Ascending aorta (tissue), 2 donors: ENCODE measurements at regions not wholly inside any gene's neighbourhood (a gene's known extent, or its start where the extent isn't known, plus 50 kb on each side); places are given as distances from the start of the nearest gene placed in this dataset.

Experiments
- DNase-seq, 2 donors: peaks; one replicate each; pipeline ENCODE4 v3.0.0-alpha.2; 2019; ENCODE audit warnings: low spot score in 2 of 2
- H3K27ac ChIP-seq, 2 donors: fragments of 200-600 bp; sonication (generic); one replicate each; pipeline ENCODE4 v1.5.1; 2016 to 2017; ENCODE audit warnings: mild to moderate bottlenecking in 1 of 2
- H3K27me3 ChIP-seq: fragments of 200-600 bp; sonication (generic); one replicate; pipeline ENCODE4 v1.5.1; 2017
- H3K36me3 ChIP-seq, 2 donors: fragments of 200-600 bp; sonication (generic); one replicate each; pipeline ENCODE4 v1.5.1; 2016
- H3K4me1 ChIP-seq, 2 donors: fragments of 200-600 bp; sonication (generic); one replicate each; pipeline ENCODE4 v1.5.1; 2016 to 2017; ENCODE audit warnings: mild to moderate bottlenecking in 1 of 2
- H3K4me3 ChIP-seq, 2 donors: fragments of 200-600 bp; sonication (generic); one replicate each; pipeline ENCODE4 v1.5.1; 2016 to 2017; ENCODE audit warnings: mild to moderate bottlenecking in 1 of 2
- H3K9me3 ChIP-seq, 2 donors: fragments of 200-600 bp; sonication (generic); one replicate each; pipeline ENCODE4 v1.5.1; 2016
- intact Hi-C: fragments of 100-400 bp; cut with DNase I; formaldehyde crosslinking; loops from one replicate; pipeline ENCODE4 v1.15.1; 2023
- TF ChIP-seq, protein P1 (sequence below), 3 experiments: fragments of 200-600 bp in 2 of 3; fragments of 450-650 bp in 1 of 3; sonication (generic) in 2 of 3; IDR thresholded peaks; one replicate each; pipeline ENCODE4 v1.5.1; 2016 to 2019; ENCODE audit warnings: antibody characterized with exemption in 3 of 3, mild to moderate bottlenecking in 1 of 3, moderate library complexity in 1 of 3

DNA sequence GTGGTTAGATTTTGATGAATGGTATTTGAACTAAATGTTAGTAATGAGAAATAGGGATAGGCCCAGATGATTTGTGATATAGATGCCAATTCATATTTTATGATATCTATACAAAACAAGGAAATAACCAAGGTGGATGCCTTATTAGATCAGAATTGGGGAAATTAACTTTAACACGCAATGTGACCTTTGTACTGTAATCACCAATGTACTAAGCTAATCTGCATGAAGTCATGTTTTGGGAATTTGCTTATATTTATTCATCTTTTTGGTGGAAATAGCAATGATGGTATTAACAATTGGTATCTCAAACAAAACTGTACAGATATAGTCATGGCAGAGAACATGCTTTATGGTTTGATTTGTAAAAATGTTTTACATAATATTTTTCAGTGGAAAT is 504.7 kb downstream of the PLCL1 start:
- no peaks in the 10 kb centered on the region for H3K4me1 ChIP-seq
- TF ChIP-seq, protein P1, sequence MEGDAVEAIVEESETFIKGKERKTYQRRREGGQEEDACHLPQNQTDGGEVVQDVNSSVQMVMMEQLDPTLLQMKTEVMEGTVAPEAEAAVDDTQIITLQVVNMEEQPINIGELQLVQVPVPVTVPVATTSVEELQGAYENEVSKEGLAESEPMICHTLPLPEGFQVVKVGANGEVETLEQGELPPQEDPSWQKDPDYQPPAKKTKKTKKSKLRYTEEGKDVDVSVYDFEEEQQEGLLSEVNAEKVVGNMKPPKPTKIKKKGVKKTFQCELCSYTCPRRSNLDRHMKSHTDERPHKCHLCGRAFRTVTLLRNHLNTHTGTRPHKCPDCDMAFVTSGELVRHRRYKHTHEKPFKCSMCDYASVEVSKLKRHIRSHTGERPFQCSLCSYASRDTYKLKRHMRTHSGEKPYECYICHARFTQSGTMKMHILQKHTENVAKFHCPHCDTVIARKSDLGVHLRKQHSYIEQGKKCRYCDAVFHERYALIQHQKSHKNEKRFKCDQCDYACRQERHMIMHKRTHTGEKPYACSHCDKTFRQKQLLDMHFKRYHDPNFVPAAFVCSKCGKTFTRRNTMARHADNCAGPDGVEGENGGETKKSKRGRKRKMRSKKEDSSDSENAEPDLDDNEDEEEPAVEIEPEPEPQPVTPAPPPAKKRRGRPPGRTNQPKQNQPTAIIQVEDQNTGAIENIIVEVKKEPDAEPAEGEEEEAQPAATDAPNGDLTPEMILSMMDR (IDR thresholded peaks at IDR 0.05), result no peak
- H3K27me3 ChIP-seq, result no peaks in the 10 kb centered on the region
- DNase-seq, result no peak
- H3K4me3 ChIP-seq, result no peak overlapping the region
- no peaks in the 10 kb centered on the region for H3K36me3 ChIP-seq
- intact Hi-C loops, result no loop called here
- H3K27ac ChIP-seq, result no peak overlapping the region
- H3K9me3 ChIP-seq, result no peaks in the 10 kb centered on the region

DNA sequence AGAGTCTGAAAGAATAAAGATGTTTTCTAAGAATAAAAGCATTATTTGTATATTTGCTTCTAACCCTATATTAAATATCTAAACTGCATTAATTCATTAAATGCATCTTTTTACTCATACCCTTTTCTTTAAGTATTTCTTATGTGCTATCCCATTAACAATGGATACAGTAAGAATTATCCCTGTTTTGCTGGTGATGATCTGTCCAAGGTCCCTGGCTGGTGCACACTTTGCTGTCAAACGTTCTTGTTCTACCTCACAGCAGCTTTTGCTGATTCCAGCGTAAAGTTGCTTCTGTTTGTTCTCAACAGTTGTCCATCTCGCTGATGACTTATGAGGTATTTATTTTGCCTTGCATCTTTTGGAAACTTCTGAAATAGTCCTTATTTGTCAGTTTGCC is 504.0 kb downstream of the PLCL1 start:
- no peak for DNase-seq
- intact Hi-C loops, result no loop called here

DNA sequence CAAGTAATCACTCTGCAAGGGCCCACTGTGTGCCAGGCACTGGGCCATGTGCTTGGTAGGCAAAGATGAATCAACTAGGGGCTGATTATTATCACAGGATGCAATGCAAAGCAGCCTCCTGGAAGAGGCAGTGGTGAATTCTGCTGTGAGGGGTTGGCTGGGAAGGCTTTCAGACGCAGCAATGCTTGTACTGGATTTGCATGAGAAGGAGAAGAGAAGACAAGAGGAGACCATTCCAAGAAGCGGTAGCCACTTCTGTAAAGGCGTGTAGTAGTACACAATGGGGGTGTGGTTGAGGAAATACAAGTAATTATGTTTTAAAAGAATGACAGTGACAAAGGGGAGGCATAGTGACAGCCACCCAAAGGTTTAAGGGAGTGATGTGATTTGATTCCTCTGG is 502.7 kb downstream of the PLCL1 start:
- no peak overlapping the region for H3K27ac ChIP-seq
- no peaks in the 10 kb centered on the region for H3K36me3 ChIP-seq
- intact Hi-C loops, result no loop called here
- TF ChIP-seq, protein P1 (IDR thresholded peaks at IDR 0.05), result no peak
- H3K27me3 ChIP-seq, result peaks cover 4% of the 10 kb centered on the region
- no peaks in the 10 kb centered on the region for H3K9me3 ChIP-seq
- no peaks in the 10 kb centered on the region for H3K4me1 ChIP-seq
- no peak overlapping the region for H3K4me3 ChIP-seq
- no peak for DNase-seq

More for the DNA sequence above, 504.0 kb downstream of the PLCL1 start:
- Histone ChIP-seq H3K9me3 (no peaks in the 10 kb centered on the region), H3K36me3 (no peaks in the 10 kb centered on the region), H3K27me3 (peaks cover 4% of the 10 kb centered on the region), H3K27ac (no peak overlapping the region), H3K4me1 (no peaks in the 10 kb centered on the region), H3K4me3 (no peak overlapping the region)
- TF ChIP-seq, protein P1 (IDR thresholded peaks at IDR 0.05), result no peak

DNA sequence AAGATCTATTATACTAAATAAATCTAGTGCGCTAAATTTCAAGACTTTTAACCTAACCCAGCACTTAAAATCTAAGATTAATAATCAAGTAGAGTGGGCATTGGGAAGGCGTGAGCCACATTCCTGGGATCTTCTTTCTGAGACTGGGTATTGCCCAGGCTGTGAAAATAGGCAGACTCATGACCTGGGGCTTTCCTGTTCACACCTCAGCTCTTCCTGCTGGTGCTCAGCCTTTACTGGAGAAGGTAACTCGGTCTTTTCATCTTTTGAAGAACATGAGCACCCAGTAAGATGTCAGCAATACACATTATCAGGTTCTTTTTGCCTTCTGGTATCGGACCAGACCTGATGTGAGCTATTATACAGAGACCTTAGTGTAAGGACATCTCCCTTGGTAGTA is 500.5 kb downstream of the PLCL1 start:
- no peaks in the 10 kb centered on the region for H3K36me3 ChIP-seq
- intact Hi-C loops, result no loop called here

DNA sequence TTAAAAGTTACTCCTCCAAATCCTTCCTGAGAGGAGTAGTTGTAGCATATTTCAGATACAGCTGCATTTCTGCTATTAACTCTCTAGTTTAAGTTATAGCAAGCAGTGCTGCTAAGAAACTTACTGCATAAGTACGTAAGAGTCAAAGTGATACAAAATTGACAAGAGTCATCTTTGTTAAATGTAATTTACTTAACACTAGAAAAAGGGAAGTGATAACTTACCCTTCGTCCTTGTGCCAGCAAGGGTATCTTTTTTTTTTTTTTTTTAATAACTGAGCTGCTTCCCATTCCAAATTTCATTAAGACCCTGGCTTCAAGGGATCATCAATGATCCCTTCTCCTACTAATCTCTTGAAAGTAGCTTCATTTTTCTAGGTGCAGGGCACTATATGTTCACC is 493.0 kb downstream of the PLCL1 start:
- TF ChIP-seq, protein P1 (IDR thresholded peaks at IDR 0.05), result no peak
- no peak overlapping the region for H3K27ac ChIP-seq
- no peaks in the 10 kb centered on the region for H3K4me1 ChIP-seq
- H3K27me3 ChIP-seq, result no peaks in the 10 kb centered on the region
- intact Hi-C loops, result loop anchor here (2.0 kb wide), 1 partner anchor 591 kb away; no protein-coding TSS in a partner anchor
- no peak for DNase-seq
- no peak overlapping the region for H3K4me3 ChIP-seq
- no peaks in the 10 kb centered on the region for H3K9me3 ChIP-seq
- no peaks in the 10 kb centered on the region for H3K36me3 ChIP-seq

More for the DNA sequence above, 500.5 kb downstream of the PLCL1 start:
- Histone ChIP-seq H3K4me3 (no peak overlapping the region), H3K9me3 (no peaks in the 10 kb centered on the region), H3K27ac (no peak overlapping the region), H3K27me3 (peaks cover 4% of the 10 kb centered on the region), H3K4me1 (no peaks in the 10 kb centered on the region)
- no peak for DNase-seq
- TF ChIP-seq, protein P1 (IDR thresholded peaks at IDR 0.05), result no peak
